Activated T-cell treated with anti-CD3 and anti-CD28 coated beads, Interleukin-2, amount 50 U/mL, for 24 hours (primary cell): ENCODE measurements at regions not wholly inside any gene's neighbourhood (a gene's known extent, or its start where the extent isn't known, plus 50 kb on each side); places are given as distances from the start of the nearest gene placed in this dataset.
"Not testable (repeated sequence)": the region's sequence is repeated elsewhere in the genome, so short reads cannot be mapped to it uniquely, and the experiment has no call there.

Experiments
- DNase-seq: peaks from one replicate; pipeline ENCODE4 v3.0.0-alpha.2; 2020
- H3K27ac Mint-ChIP-seq: 2 replicates; pipeline ENCODE4 v1.8.0; 2020; ENCODE audit warnings: mild to moderate bottlenecking, mixed read lengths
- H3K27me3 Mint-ChIP-seq: 2 replicates; pipeline ENCODE4 v1.8.0; 2020; ENCODE audit warnings: mixed read lengths
- H3K36me3 Mint-ChIP-seq: 2 replicates; pipeline ENCODE4 v1.8.0; 2020; ENCODE audit warnings: low read depth, mixed read lengths
- H3K4me1 Mint-ChIP-seq: 2 replicates; pipeline ENCODE4 v1.8.0; 2020; ENCODE audit warnings: low read depth, mixed read lengths
- H3K4me3 Mint-ChIP-seq: 2 replicates; pipeline ENCODE4 v1.8.0; 2020; ENCODE audit warnings: mild to moderate bottlenecking, moderate library complexity, mixed read lengths
- H3K9me3 Mint-ChIP-seq: 2 replicates; pipeline ENCODE4 v1.8.0; 2020; ENCODE audit warnings: mixed read lengths

DNA sequence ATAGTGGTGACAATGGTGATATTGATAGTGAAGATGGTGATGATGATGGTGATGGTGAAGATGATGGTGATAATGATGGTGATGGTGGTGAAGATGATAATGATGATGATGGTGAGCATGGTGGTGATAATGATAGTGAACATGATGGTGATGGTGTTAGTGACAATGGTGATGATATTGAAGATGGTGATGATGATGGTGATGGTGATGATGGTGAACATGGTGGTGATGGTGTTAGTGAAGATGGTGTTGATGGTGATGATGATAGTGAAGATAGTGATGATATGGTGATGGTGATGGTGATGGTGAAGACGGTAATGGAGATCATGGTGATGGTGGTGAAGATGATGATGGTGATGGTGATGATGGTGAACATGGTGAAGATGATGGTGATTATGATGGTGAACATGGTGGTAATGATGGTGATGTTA, 259.2 kb downstream of the MATN1 start:
- no peak for DNase-seq
- Mint-ChIP-seq H3K9me3 (no peaks in the 10 kb centered on the region), H3K27me3 (peaks cover 23% of the 10 kb centered on the region), H3K36me3 (no peaks in the 10 kb centered on the region), H3K27ac (no peak overlapping the region), H3K4me3 (no peak overlapping the region), H3K4me1 (no peaks in the 10 kb centered on the region)

GRCh38 chr1:30462826-30463425, 260.5 kb downstream of the MATN1 start:
- peaks cover 23% of the 10 kb centered on the region for H3K27me3 Mint-ChIP-seq
- DNase-seq = no peak
- no peaks in the 10 kb centered on the region for H3K4me1 Mint-ChIP-seq
- no peak overlapping the region for H3K27ac Mint-ChIP-seq
- H3K4me3 Mint-ChIP-seq = no peak overlapping the region
- no peaks in the 10 kb centered on the region for H3K36me3 Mint-ChIP-seq
- no peaks in the 10 kb centered on the region for H3K9me3 Mint-ChIP-seq

DNA sequence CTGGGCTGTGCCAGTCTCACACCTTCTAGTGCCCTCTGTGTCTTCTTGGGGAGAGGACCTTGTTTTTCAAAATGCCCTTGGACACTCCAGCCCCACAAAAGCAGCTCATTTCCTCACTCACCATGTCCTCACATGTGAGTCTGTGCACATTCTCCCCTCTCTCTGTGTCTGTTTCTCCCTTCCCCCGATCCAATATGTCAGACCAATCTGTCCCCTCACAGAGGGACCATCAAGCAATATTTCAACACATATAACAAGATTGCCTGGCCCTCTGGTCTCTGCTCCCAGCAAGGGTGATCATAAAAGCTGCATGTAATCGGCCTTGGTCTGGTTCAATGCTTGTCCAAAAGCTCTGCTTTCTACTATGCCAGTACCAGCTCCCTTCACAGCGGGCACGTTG, 261.2 kb downstream of the MATN1 start:
- H3K36me3 Mint-ChIP-seq = no peaks in the 10 kb centered on the region
- H3K27ac Mint-ChIP-seq = no peak overlapping the region
- DNase-seq = no peak
- peaks cover 23% of the 10 kb centered on the region for H3K27me3 Mint-ChIP-seq
- H3K4me1 Mint-ChIP-seq = no peaks in the 10 kb centered on the region
- no peaks in the 10 kb centered on the region for H3K9me3 Mint-ChIP-seq
- no peak overlapping the region for H3K4me3 Mint-ChIP-seq

GRCh38 chr1:30461640-30462039, 261.7 kb downstream of the MATN1 start:
- no peaks in the 10 kb centered on the region for H3K36me3 Mint-ChIP-seq
- no peak overlapping the region for H3K4me3 Mint-ChIP-seq
- peaks cover 26% of the 10 kb centered on the region for H3K27me3 Mint-ChIP-seq
- H3K9me3 Mint-ChIP-seq = no peaks in the 10 kb centered on the region
- H3K27ac Mint-ChIP-seq = no peak overlapping the region
- H3K4me1 Mint-ChIP-seq = no peaks in the 10 kb centered on the region
- no peak for DNase-seq

DNA sequence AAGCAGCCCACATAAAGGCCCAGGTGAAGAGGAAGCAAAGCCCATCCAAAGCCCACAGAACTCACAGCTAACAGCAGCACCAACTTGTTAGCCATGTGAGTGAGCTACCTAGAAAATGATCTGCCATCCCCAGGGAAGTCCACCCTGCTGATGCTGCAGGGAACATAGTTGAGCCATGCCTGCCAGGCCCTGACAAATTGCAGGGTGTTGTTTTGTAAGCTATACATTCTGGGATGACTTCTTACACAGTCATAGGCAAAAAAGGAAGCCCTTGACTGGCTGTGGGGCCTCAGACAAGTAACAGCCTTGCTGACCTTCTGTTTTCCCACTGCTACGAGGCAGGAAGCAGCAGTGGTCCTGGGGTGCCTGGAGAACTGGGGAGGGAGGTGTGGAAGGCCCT, 262.7 kb downstream of the MATN1 start:
- Mint-ChIP-seq H3K9me3 (no peaks in the 10 kb centered on the region), H3K4me1 (no peaks in the 10 kb centered on the region), H3K36me3 (no peaks in the 10 kb centered on the region), H3K27ac (no peak overlapping the region), H3K27me3 (peaks cover 27% of the 10 kb centered on the region), H3K4me3 (no peak overlapping the region)
- DNase-seq = no peak

- not testable (repeated sequence) for H3K27ac Mint-ChIP-seq, DNase-seq, H3K36me3 Mint-ChIP-seq, H3K9me3 Mint-ChIP-seq, H3K4me3 Mint-ChIP-seq, H3K4me1 Mint-ChIP-seq
- H3K27me3 Mint-ChIP-seq = peaks cover 27% of the 10 kb centered on the region
These were observed 264.5 kb downstream of the MATN1 start for GRCh38 chr1:30458730-30459485.

- Mint-ChIP-seq H3K4me1 (no peaks in the 10 kb centered on the region), H3K4me3 (no peak overlapping the region), H3K36me3 (no peaks in the 10 kb centered on the region), H3K27ac (no peak overlapping the region), H3K27me3 (peaks cover 7% of the 10 kb centered on the region), H3K9me3 (no peaks in the 10 kb centered on the region)
- DNase-seq = no peak
These were observed 270.5 kb downstream of the MATN1 start for GRCh38 chr1:30452925-30453324.

DNA sequence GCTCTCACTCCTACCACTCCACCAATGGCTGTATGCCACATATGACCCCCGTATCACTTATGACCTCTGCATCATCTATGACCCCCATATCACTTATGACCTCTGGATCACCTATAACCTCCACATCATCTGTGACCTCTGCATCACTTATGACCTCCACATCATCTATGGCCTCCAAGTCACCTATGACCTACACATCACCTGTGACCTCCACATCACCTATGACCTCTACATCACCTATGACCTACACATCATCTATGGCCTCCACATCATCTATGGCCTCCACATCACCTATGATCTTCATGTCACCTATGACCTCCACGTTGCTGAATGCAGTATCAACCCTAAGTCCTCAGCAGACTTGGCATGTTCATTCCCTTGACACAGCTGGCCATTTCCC, 271.2 kb downstream of the MATN1 start:
- Mint-ChIP-seq H3K27me3 (peaks cover 7% of the 10 kb centered on the region), H3K4me1 (no peaks in the 10 kb centered on the region), H3K27ac (no peak overlapping the region), H3K36me3 (no peaks in the 10 kb centered on the region), H3K9me3 (no peaks in the 10 kb centered on the region), H3K4me3 (no peak overlapping the region)
- DNase-seq = no peak

DNA sequence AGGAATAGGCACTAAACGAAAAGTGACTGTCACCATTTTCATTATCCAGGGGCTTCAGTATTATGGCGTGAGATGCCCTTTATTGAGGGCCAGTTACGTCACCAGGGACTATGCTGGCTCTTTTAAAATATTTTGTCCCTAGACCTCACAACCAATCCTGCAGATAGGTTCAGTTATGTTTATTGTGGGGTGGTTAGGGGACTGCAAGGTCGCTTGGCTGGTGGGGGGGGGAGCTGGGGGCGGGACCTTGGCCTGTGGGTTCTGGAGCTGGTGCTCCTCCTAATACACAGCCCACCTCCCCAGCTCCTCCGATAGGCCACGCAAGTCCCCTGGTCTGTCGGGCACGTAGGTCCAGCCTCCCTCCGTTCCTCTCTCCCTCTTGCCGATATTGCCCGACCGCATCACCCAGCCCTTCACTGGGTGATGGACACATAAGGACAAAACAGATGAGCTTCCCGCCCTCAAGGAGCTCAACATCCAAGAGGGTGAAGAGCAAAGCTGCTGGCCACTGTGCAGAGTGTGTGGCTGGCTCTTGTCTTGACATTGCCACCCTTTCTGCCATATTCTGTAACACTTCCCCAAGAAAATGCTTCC, 271.8 kb downstream of the MATN1 start:
- Mint-ChIP-seq H3K27ac (no peak overlapping the region), H3K9me3 (no peaks in the 10 kb centered on the region), H3K36me3 (no peaks in the 10 kb centered on the region), H3K27me3 (peaks cover 4% of the 10 kb centered on the region), H3K4me1 (no peaks in the 10 kb centered on the region), H3K4me3 (no peak overlapping the region)
- no peak for DNase-seq

DNA sequence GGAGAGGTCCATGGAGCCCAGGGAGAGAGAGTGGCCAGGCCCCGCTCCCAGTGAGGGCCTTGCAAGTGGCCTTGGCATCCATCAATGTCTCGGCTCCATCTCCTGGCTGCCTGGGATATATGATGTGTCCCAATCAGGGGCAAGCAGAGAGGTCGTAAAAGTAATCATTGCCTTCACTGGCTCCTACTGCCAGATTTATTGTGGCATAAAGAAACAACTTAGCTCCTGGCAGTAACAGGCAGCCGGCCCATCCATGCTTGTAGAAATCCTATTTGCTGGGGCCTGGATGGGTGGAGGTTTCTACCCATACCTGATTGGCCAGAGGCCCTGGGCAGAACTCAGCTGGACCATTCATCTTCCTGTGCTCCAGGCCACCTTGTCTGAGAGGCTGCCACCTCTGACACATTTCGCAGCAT, 272.6 kb downstream of the MATN1 start:
- no peaks in the 10 kb centered on the region for H3K27me3 Mint-ChIP-seq
- H3K9me3 Mint-ChIP-seq = no peaks in the 10 kb centered on the region
- H3K27ac Mint-ChIP-seq = no peak overlapping the region
- H3K4me1 Mint-ChIP-seq = no peaks in the 10 kb centered on the region
- H3K36me3 Mint-ChIP-seq = no peaks in the 10 kb centered on the region
- no peak overlapping the region for H3K4me3 Mint-ChIP-seq
- no peak for DNase-seq

- H3K36me3 Mint-ChIP-seq = no peaks in the 10 kb centered on the region
- DNase-seq = no peak
- H3K9me3 Mint-ChIP-seq = no peaks in the 10 kb centered on the region
- H3K4me3 Mint-ChIP-seq = no peak overlapping the region
- no peaks in the 10 kb centered on the region for H3K27me3 Mint-ChIP-seq
- H3K27ac Mint-ChIP-seq = no peak overlapping the region
- no peaks in the 10 kb centered on the region for H3K4me1 Mint-ChIP-seq
These were observed 273.1 kb downstream of the MATN1 start for GRCh38 chr1:30450148-30450817.

GRCh38 chr1:30449428-30450147, 273.8 kb downstream of the MATN1 start:
- Mint-ChIP-seq H3K4me3 (no peak overlapping the region), H3K36me3 (no peaks in the 10 kb centered on the region), H3K27ac (no peak overlapping the region), H3K9me3 (no peaks in the 10 kb centered on the region), H3K4me1 (no peaks in the 10 kb centered on the region), H3K27me3 (no peaks in the 10 kb centered on the region)
- no peak for DNase-seq

- Mint-ChIP-seq H3K36me3 (no peaks in the 10 kb centered on the region), H3K27me3 (no peaks in the 10 kb centered on the region), H3K9me3 (no peaks in the 10 kb centered on the region), H3K4me3 (no peak overlapping the region), H3K27ac (no peak overlapping the region), H3K4me1 (no peaks in the 10 kb centered on the region)
- no peak for DNase-seq
These were observed 274.4 kb downstream of the MATN1 start for GRCh38 chr1:30449003-30449402.

- no peak overlapping the region for H3K27ac Mint-ChIP-seq
These were observed 275.7 kb downstream of the MATN1 start for GRCh38 chr1:30447701-30448100.

More at GRCh38 chr1:30447701-30448100, 275.7 kb downstream of the MATN1 start:
- no peak for DNase-seq
- Mint-ChIP-seq H3K36me3 (no peaks in the 10 kb centered on the region), H3K27me3 (no peaks in the 10 kb centered on the region), H3K4me3 (no peak overlapping the region), H3K9me3 (no peaks in the 10 kb centered on the region), H3K4me1 (no peaks in the 10 kb centered on the region)
